Umbilical cord (tissue), 1 donor: ENCODE measurements at regions not wholly inside any gene's neighbourhood (a gene's known extent, or its start where the extent isn't known, plus 50 kb on each side); places are given as distances from the start of the nearest gene placed in this dataset.

Experiments used
- DNase-seq: peaks from one replicate; pipeline ENCODE4 v3.0.0-alpha.2; 2015; ENCODE audit warnings: low spot score

- no peak for DNase-seq
Observed at GRCh38 chr15:36332896-36333295, 246.5 kb upstream of the CDIN1 start.

- peak; percentile 50 for DNase-seq
Observed at GRCh38 chr15:36334059-36334458, 245.4 kb upstream of the CDIN1 start.

- DNase-seq = no peak
Observed at GRCh38 chr15:36335224-36335623, 244.2 kb upstream of the CDIN1 start.

- DNase-seq = no peak
Observed at GRCh38 chr15:36335659-36336058, 243.8 kb upstream of the CDIN1 start.

GRCh38 chr15:36344887-36345286, 234.5 kb upstream of the CDIN1 start:
- DNase-seq = peak; percentile 12

GRCh38 chr15:36347272-36347858, 232.1 kb upstream of the CDIN1 start:
- DNase-seq = peak; percentile 54

- peak; percentile 97 for DNase-seq
Observed at GRCh38 chr15:36356466-36356865, 223.0 kb upstream of the CDIN1 start.

- DNase-seq = peak; percentile 98
Observed at GRCh38 chr15:36356978-36357601, 222.3 kb upstream of the CDIN1 start.

- peak; percentile 67 for DNase-seq
Observed at GRCh38 chr15:36358094-36358493, 221.3 kb upstream of the CDIN1 start.

- DNase-seq = no peak
Observed at GRCh38 chr15:36358523-36358922, 220.9 kb upstream of the CDIN1 start.

- DNase-seq = no peak
Observed at GRCh38 chr15:36359286-36359685, 220.1 kb upstream of the CDIN1 start.

- DNase-seq = no peak
Observed at GRCh38 chr15:36361351-36361870, 218.0 kb upstream of the CDIN1 start.

GRCh38 chr15:36362509-36362915, 216.9 kb upstream of the CDIN1 start:
- no peak for DNase-seq

GRCh38 chr15:36363335-36363734, 216.1 kb upstream of the CDIN1 start:
- DNase-seq = no peak

- no peak for DNase-seq
Observed at GRCh38 chr15:36364377-36364776, 215.0 kb upstream of the CDIN1 start.

GRCh38 chr15:36365963-36366362, 213.5 kb upstream of the CDIN1 start:
- no peak for DNase-seq

GRCh38 chr15:36370051-36370730, 209.2 kb upstream of the CDIN1 start:
- DNase-seq = no peak

GRCh38 chr15:36370731-36371112, 208.7 kb upstream of the CDIN1 start:
- DNase-seq = no peak

- DNase-seq = no peak
Observed at GRCh38 chr15:36371509-36371908, 207.9 kb upstream of the CDIN1 start.

- no peak for DNase-seq
Observed at GRCh38 chr15:36372968-36373367, 206.5 kb upstream of the CDIN1 start.

- no peak for DNase-seq
Observed at GRCh38 chr15:36373550-36373949, 205.9 kb upstream of the CDIN1 start.

- no peak for DNase-seq
Observed at GRCh38 chr15:36389107-36389506, 190.3 kb upstream of the CDIN1 start.

- DNase-seq = no peak
Observed at GRCh38 chr15:36390491-36390890, 188.9 kb upstream of the CDIN1 start.
